ENCODE measurements at regions not wholly inside any gene's neighbourhood (a gene's known extent, or its start where the extent isn't known, plus 50 kb on each side); places are given as distances from the start of the nearest gene placed in this dataset.

- peak; percentile 19 to 61 (median 59) for DNase-seq
- TF ChIP-seq, protein P1, sequence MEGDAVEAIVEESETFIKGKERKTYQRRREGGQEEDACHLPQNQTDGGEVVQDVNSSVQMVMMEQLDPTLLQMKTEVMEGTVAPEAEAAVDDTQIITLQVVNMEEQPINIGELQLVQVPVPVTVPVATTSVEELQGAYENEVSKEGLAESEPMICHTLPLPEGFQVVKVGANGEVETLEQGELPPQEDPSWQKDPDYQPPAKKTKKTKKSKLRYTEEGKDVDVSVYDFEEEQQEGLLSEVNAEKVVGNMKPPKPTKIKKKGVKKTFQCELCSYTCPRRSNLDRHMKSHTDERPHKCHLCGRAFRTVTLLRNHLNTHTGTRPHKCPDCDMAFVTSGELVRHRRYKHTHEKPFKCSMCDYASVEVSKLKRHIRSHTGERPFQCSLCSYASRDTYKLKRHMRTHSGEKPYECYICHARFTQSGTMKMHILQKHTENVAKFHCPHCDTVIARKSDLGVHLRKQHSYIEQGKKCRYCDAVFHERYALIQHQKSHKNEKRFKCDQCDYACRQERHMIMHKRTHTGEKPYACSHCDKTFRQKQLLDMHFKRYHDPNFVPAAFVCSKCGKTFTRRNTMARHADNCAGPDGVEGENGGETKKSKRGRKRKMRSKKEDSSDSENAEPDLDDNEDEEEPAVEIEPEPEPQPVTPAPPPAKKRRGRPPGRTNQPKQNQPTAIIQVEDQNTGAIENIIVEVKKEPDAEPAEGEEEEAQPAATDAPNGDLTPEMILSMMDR (IDR thresholded peaks at IDR 0.05): peak; percentile 21 to 78 (median 66)
- no peak for TF ChIP-seq POLR2A (IDR thresholded peaks at IDR 0.05)
- Histone ChIP-seq H3K4me3 (peak overlapping the region in 1 of 4 donors; percentile 26), H3K27me3 (peaks cover 0 to 9% of the 10 kb centered on the region in 2 donors), H3K27ac (no peak overlapping the region), H3K9me3 (no peaks in the 10 kb centered on the region), H3K36me3 (no peaks in the 10 kb centered on the region), H3K4me1 (peaks cover 0 to 4% (median 2%) of the 10 kb centered on the region in 4 donors)
Measured at GRCh38 chr10:100670828-100671479, 74.4 kb upstream of the PAX2 start.

- no peak overlapping the region for H3K4me3 ChIP-seq
- H3K9me3 ChIP-seq: no peaks in the 10 kb centered on the region
- H3K27ac ChIP-seq: no peak overlapping the region
- peaks cover 0 to 4% (median 2%) of the 10 kb centered on the region in 4 donors for H3K4me1 ChIP-seq
- H3K27me3 ChIP-seq: peaks cover 0 to 9% of the 10 kb centered on the region in 2 donors
- no peak for TF ChIP-seq POLR2A (IDR thresholded peaks at IDR 0.05)
- TF ChIP-seq, protein P1 (IDR thresholded peaks at IDR 0.05): no peak
- no peak for DNase-seq
- H3K36me3 ChIP-seq: no peaks in the 10 kb centered on the region
Measured at GRCh38 chr10:100672199-100672598, 73.2 kb upstream of the PAX2 start.

DNA sequence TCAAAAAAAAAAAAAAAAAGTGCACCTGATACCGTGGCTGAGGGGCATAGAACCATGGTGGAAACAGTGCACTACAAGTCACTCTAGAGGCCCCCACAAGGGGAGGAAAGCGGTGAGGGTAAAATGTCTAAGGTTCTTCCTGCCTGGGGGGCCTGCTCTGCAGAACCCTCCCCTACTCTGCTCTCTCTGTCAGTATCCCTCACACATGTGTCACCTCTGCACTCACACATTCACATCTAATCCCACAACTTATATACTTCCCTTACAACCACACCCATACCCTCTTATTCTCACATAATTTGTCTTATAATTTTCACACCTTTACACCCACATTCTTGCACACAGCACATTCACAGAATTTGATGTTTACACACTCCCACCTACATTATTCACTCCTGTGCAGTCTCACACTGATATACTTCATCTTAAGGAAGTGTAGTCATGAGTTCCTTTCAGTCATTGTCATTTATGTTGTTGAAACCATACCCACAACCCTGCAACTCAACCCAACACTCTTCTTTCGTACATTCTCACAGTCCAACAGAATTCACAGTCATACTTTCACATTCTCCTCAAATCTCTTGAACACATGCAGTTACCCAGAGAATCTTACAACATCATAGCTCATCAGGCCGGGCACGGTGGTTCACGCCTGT, 68.0 kb upstream of the PAX2 start:
- no peaks in the 10 kb centered on the region for H3K36me3 ChIP-seq
- no peak overlapping the region for H3K27ac ChIP-seq
- no peaks in the 10 kb centered on the region for H3K9me3 ChIP-seq
- H3K4me3 ChIP-seq: no peak overlapping the region
- H3K4me1 ChIP-seq: no peaks in the 10 kb centered on the region
- DNase-seq: no peak
- TF ChIP-seq, protein P1 (IDR thresholded peaks at IDR 0.05): no peak
- no peak for TF ChIP-seq POLR2A (IDR thresholded peaks at IDR 0.05)
- peaks cover 0 to 8% of the 10 kb centered on the region in 2 donors for H3K27me3 ChIP-seq

- H3K4me1 ChIP-seq: no peaks in the 10 kb centered on the region
- no peak overlapping the region for H3K4me3 ChIP-seq
- H3K36me3 ChIP-seq: no peaks in the 10 kb centered on the region
- no peak overlapping the region for H3K27ac ChIP-seq
- TF ChIP-seq POLR2A (IDR thresholded peaks at IDR 0.05): no peak
- TF ChIP-seq, protein P1 (IDR thresholded peaks at IDR 0.05): no peak
- H3K9me3 ChIP-seq: no peaks in the 10 kb centered on the region
- DNase-seq: no peak
- peaks cover 0 to 14% of the 10 kb centered on the region in 2 donors for H3K27me3 ChIP-seq
Measured at GRCh38 chr10:100679327-100679726, 66.1 kb upstream of the PAX2 start.

GRCh38 chr10:100683004-100683403, 62.4 kb upstream of the PAX2 start:
- DNase-seq: no peak
- H3K27me3 ChIP-seq: peaks cover 0 to 18% of the 10 kb centered on the region in 2 donors

More at GRCh38 chr10:100683004-100683403, 62.4 kb upstream of the PAX2 start:
- TF ChIP-seq POLR2A (IDR thresholded peaks at IDR 0.05): no peak
- TF ChIP-seq, protein P1 (IDR thresholded peaks at IDR 0.05): no peak
- H3K4me1 ChIP-seq: no peaks in the 10 kb centered on the region
- H3K27ac ChIP-seq: no peak overlapping the region
- no peak overlapping the region for H3K4me3 ChIP-seq
- H3K9me3 ChIP-seq: no peaks in the 10 kb centered on the region
- H3K36me3 ChIP-seq: no peaks in the 10 kb centered on the region
